GM21390 (cell line): ENCODE measurements at regions not wholly inside any gene's neighbourhood (a gene's known extent, or its start where the extent isn't known, plus 50 kb on each side); places are given as distances from the start of the nearest gene placed in this dataset.

Experiments
- ATAC-seq: cut with Tn5 transposase; IDR thresholded peaks from one replicate; pipeline ENCODE4 v1.9.1; 2021; ENCODE audit not compliant: unreplicated experiment

- no peak for ATAC-seq
Observed at GRCh38 chr2:198448789-198449188, 644.4 kb downstream of the PLCL1 start.

- no peak for ATAC-seq
Observed at GRCh38 chr2:198444800-198445287, 640.5 kb downstream of the PLCL1 start.

GRCh38 chr2:198441901-198442300 is 637.5 kb downstream of the PLCL1 start:
- ATAC-seq = no peak

DNA sequence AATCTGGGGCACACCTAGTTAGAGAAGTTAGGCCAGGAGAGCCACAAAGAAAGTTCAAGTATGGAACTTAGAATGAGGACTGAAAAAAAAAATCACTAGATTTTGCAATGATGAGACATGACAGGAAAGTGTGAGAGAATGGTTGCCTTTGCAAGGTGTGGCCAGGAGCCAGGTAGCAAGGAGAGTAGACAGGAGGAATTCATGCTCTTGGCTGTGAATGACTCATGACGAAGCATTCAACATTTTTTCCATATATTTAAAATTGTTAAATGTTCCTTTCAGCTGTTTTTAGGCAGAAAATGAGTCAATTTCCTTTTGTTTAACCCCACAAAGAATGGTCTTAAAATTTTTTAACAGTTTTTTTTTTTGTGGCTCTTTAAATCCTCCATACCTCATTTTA is 636.9 kb downstream of the PLCL1 start:
- no peak for ATAC-seq

- no peak for ATAC-seq
Observed at GRCh38 chr2:198440833-198441232, 636.4 kb downstream of the PLCL1 start.

DNA sequence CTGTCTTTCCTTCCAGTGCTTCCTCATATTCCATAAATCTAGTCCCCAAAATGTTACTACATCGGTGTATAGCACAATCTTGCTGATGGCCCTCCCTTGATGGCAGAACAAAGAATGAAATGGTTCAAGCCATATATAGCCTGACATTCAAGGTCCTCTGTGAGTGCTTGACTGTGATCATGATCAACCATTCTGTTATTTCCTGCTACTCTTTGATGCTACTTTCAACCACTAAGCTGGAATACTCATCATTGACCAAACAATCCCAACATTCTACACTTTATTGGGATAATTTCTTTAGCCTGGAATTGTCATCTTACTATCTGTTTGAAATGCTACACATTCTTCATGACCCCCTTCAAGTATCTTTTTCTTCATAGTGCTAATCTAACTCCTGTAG is 633.9 kb downstream of the PLCL1 start:
- ATAC-seq = no peak

GRCh38 chr2:198424112-198424511 is 619.7 kb downstream of the PLCL1 start:
- no peak for ATAC-seq

DNA sequence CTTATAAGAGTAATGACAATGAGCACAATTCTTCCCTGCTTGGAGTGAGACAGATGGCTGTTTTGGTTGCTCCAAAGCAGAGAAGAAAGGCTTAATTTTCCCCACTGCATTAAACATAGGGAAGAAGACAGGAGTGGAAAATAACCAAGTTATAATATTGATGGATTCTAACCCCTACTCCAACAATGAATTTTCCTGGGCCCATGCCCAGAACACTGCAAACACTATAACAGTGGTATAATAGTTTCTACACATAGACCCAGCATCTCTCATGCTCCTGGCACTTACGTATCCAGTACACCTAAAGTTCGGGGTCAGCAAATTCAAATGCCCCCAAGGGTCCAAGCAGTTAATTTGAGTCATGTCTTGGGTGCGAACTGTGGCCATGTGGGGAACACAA is 613.4 kb downstream of the PLCL1 start:
- no peak for ATAC-seq

- ATAC-seq = no peak
Observed at GRCh38 chr2:198414976-198415375, 610.6 kb downstream of the PLCL1 start.

DNA sequence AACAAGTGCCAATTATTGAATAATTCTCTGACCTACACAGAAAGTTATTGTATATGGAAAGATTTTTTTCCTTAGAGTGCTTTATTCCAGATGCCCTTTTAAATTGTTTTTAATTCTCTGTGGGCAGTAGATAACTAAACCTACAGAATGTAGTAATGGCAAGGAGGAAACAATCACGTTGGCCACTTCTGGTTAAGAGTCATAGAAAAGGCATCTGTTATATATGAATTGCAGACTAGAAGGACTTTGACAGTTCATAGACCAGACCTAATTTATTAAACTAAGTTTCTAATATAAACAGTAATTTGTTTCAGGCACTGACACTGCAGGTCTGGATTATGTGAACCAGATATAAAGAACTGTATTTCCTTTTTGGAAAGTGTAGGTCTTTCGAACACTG is 607.5 kb downstream of the PLCL1 start:
- no peak for ATAC-seq

- ATAC-seq = no peak
Observed at GRCh38 chr2:198408171-198408570, 603.8 kb downstream of the PLCL1 start.

- no peak for ATAC-seq
Observed at GRCh38 chr2:198405311-198405710, 600.9 kb downstream of the PLCL1 start.

DNA sequence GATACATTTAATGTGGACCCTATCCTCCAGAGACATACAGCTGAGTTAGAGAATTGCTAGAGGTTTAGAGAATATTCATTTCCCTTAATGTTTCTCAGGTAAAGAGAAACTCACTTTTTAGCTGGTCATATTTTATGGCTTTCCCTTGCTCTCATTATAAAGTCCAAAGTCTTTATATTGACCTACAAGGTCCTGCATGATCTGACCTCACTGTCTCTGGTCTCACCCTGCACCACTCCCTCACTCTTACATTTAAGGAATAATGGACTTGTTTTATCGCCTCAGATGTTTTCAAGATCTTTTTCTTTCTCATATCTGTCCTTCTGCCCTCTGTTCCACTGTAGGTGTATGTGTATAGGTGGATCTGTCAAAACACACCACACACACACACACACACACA is 597.3 kb downstream of the PLCL1 start:
- ATAC-seq = no peak

- ATAC-seq = no peak
Observed at GRCh38 chr2:198400999-198401398, 596.6 kb downstream of the PLCL1 start.

- ATAC-seq = no peak
Observed at GRCh38 chr2:198394208-198394607, 589.8 kb downstream of the PLCL1 start.

- ATAC-seq = no peak
Observed at GRCh38 chr2:198390670-198391069, 586.3 kb downstream of the PLCL1 start.

GRCh38 chr2:198387677-198388076 is 583.3 kb downstream of the PLCL1 start:
- ATAC-seq = no peak

DNA sequence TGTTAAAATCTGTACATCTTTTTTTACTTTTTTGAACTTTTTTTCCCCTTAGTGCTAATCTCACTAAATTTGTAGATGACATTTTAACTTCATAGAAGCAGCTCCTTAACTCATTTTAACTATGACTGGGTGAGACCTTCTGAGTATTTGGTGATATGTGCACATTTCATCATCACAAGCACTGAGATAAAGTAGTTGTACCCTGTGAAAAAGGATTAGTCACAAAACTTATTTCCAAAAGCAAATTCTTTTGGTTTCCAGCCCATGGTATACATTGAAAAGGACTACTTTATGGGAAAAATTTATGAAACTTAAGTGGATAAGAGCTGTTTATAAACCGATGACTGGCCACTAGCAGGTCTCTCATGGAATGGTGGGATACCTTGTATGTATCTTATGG is 581.5 kb downstream of the PLCL1 start:
- no peak for ATAC-seq

DNA sequence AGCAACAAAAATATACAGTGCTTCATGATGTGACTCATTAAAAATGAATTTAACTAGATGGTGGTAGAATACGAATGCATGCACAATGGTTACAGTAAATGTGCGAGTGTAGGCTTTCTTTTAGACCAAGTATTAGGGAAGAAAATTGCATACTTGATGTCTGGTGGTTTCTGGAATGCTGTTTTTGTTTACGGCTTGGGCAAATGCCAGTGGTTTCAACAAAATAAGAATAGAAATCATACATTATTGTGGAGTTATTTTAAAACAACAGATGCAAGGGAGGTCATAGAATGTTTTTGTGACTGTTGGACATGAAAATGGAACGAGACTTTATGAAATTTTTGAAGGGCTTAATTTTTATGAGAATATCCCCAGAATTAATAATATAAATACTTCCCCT is 580.9 kb downstream of the PLCL1 start:
- ATAC-seq = no peak

DNA sequence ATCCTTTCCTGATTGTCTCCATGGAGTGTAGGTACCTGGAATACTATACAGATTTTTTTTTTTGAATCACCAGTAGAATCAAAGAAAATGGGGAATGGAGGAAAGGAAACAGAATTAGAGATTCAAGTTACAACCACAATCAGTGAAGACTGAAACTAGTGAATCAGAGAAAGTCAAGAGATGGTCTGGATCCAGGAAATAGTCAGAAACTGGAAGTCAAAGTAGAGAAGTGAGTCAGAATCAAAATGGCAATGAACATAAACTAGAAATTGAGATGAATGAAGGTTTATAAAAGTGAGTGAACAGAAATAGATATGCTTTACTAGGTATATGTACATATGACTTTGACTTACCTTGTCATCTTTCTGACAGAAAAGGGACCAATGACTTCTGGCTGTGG is 579.0 kb downstream of the PLCL1 start:
- no peak for ATAC-seq

GRCh38 chr2:198382811-198383210 is 578.4 kb downstream of the PLCL1 start:
- no peak for ATAC-seq

- ATAC-seq = no peak
Observed at GRCh38 chr2:198376677-198377076, 572.3 kb downstream of the PLCL1 start.

GRCh38 chr2:198375083-198375410 is 570.7 kb downstream of the PLCL1 start:
- no peak for ATAC-seq
